Type B pancreatic cell (in vitro differentiated cells): ENCODE measurements at regions not wholly inside any gene's neighbourhood (a gene's known extent, or its start where the extent isn't known, plus 50 kb on each side); places are given as distances from the start of the nearest gene placed in this dataset.
"Not testable (repeated sequence)": the region's sequence is repeated elsewhere in the genome, so short reads cannot be mapped to it uniquely, and the experiment has no call there.

Source experiments
- DNase-seq: peaks from one replicate; pipeline ENCODE4 v3.0.0; 2021; ENCODE audit warnings: mixed read lengths; ENCODE audit not compliant: unreplicated experiment; ENCODE audit errors: extremely low spot score
- H3K27ac Mint-ChIP-seq: 2 replicates; pipeline ENCODE4 v1.8.0; 2021; ENCODE audit warnings: mild to moderate bottlenecking, mixed read lengths
- H3K27me3 Mint-ChIP-seq: 2 replicates; pipeline ENCODE4 v1.8.0; 2021; ENCODE audit warnings: mixed read lengths
- H3K36me3 Mint-ChIP-seq: 2 replicates; pipeline ENCODE4 v1.8.0; 2021; ENCODE audit warnings: mixed read lengths
- H3K4me1 Mint-ChIP-seq: one replicate; pipeline ENCODE4 v1.8.0; 2021; ENCODE audit warnings: mixed read lengths; ENCODE audit not compliant: unreplicated experiment
- H3K4me3 Mint-ChIP-seq: 2 replicates; pipeline ENCODE4 v1.8.0; 2021; ENCODE audit warnings: mild to moderate bottlenecking, mixed read lengths
- H3K9me3 Mint-ChIP-seq: 2 replicates; pipeline ENCODE4 v1.8.0; 2021; ENCODE audit warnings: mixed read lengths
- CTCF ChIP-seq: fragments of 200-600 bp; sonication (generic); conservative IDR thresholded peaks from 2 replicates; pipeline ENCODE4 v1.5.0; 2021; ENCODE audit warnings: antibody characterized with exemption, mild to moderate bottlenecking

- Mint-ChIP-seq H3K27ac (peak overlapping the region; percentile 63), H3K4me1 (peaks cover 4% of the 10 kb centered on the region), H3K9me3 (peaks cover 5% of the 10 kb centered on the region), H3K36me3 (no peaks in the 10 kb centered on the region), H3K27me3 (no peaks in the 10 kb centered on the region), H3K4me3 (no peak overlapping the region)
- no peak for TF ChIP-seq CTCF
- no peak for DNase-seq
These were observed 255.4 kb upstream of the CHAC2 start for GRCh38 chr2:53512071-53512826.

- Mint-ChIP-seq H3K36me3 (no peaks in the 10 kb centered on the region), H3K27me3 (no peaks in the 10 kb centered on the region)
These were observed 256.1 kb upstream of the CHAC2 start for GRCh38 chr2:53511549-53511948.

GRCh38 chr2:53510401-53510800, 257.2 kb upstream of the CHAC2 start:
- Mint-ChIP-seq H3K36me3 (no peaks in the 10 kb centered on the region), H3K27me3 (no peaks in the 10 kb centered on the region), H3K9me3 (peaks cover 8% of the 10 kb centered on the region), H3K4me1 (no peaks in the 10 kb centered on the region), H3K27ac (no peak overlapping the region), H3K4me3 (no peak overlapping the region)
- no peak for TF ChIP-seq CTCF
- DNase-seq, result no peak

More at GRCh38 chr2:53511549-53511948, 256.1 kb upstream of the CHAC2 start:
- Mint-ChIP-seq H3K27ac (peak overlapping the region; percentile 63), H3K4me1 (peaks cover 4% of the 10 kb centered on the region), H3K9me3 (peaks cover 5% of the 10 kb centered on the region), H3K4me3 (no peak overlapping the region)
- TF ChIP-seq CTCF, result no peak
- no peak for DNase-seq

GRCh38 chr2:53509831-53510388, 257.7 kb upstream of the CHAC2 start:
- no peaks in the 10 kb centered on the region for H3K36me3 Mint-ChIP-seq
- no peak overlapping the region for H3K4me3 Mint-ChIP-seq
- H3K9me3 Mint-ChIP-seq, result peaks cover 8% of the 10 kb centered on the region
- no peak for TF ChIP-seq CTCF
- no peaks in the 10 kb centered on the region for H3K27me3 Mint-ChIP-seq
- no peaks in the 10 kb centered on the region for H3K4me1 Mint-ChIP-seq
- no peak for DNase-seq
- H3K27ac Mint-ChIP-seq, result no peak overlapping the region

GRCh38 chr2:53508667-53509066, 258.9 kb upstream of the CHAC2 start:
- no peaks in the 10 kb centered on the region for H3K36me3 Mint-ChIP-seq
- no peak overlapping the region for H3K4me3 Mint-ChIP-seq
- H3K9me3 Mint-ChIP-seq, result peaks cover 8% of the 10 kb centered on the region
- no peak for TF ChIP-seq CTCF
- H3K27ac Mint-ChIP-seq, result no peak overlapping the region
- no peaks in the 10 kb centered on the region for H3K27me3 Mint-ChIP-seq
- DNase-seq, result no peak
- no peaks in the 10 kb centered on the region for H3K4me1 Mint-ChIP-seq

- not testable (repeated sequence) for H3K4me3 Mint-ChIP-seq, H3K9me3 Mint-ChIP-seq, DNase-seq, H3K4me1 Mint-ChIP-seq, H3K36me3 Mint-ChIP-seq, H3K27me3 Mint-ChIP-seq
- H3K27ac Mint-ChIP-seq, result peak overlapping the region; percentile 58
These were observed 260.5 kb upstream of the CHAC2 start for GRCh38 chr2:53507070-53507469.
